PC-9 (cell line): ENCODE measurements at regions not wholly inside any gene's neighbourhood (a gene's known extent, or its start where the extent isn't known, plus 50 kb on each side); places are given as distances from the start of the nearest gene placed in this dataset.

Experiments used
- EZH2 ChIP-seq: fragments of 200-600 bp; sonication (generic); IDR thresholded peaks from 2 replicates; pipeline ENCODE4 v1.8.0; 2017; ENCODE audit warnings: antibody characterized with exemption, low read depth
- TF ChIP-seq, protein P1 (sequence below): fragments of 200-600 bp; sonication (generic); conservative IDR thresholded peaks from 2 replicates; pipeline ENCODE4 v1.6.1; 2017; ENCODE audit warnings: mixed run types, antibody characterized with exemption, mild to moderate bottlenecking, moderate library complexity

DNA sequence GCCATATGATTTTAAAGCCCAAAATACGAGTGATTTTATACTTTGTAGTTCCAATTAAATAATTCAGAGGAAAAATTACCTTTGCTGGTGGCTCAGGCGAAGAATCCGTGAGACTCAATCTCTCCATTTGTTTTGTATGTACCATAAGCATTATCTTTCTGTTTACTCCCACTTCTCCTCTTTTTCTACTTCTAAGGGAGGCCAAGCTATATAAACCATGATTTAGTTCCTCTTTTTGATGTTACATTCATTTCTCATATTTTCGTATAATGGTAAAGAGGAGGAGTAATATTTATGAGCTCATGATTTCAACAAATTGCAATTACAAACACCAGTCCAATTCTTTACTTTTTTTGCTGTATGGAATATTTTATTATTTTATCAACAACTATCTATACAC, 50.6 kb upstream of the TES start:
- TF ChIP-seq, protein P1, sequence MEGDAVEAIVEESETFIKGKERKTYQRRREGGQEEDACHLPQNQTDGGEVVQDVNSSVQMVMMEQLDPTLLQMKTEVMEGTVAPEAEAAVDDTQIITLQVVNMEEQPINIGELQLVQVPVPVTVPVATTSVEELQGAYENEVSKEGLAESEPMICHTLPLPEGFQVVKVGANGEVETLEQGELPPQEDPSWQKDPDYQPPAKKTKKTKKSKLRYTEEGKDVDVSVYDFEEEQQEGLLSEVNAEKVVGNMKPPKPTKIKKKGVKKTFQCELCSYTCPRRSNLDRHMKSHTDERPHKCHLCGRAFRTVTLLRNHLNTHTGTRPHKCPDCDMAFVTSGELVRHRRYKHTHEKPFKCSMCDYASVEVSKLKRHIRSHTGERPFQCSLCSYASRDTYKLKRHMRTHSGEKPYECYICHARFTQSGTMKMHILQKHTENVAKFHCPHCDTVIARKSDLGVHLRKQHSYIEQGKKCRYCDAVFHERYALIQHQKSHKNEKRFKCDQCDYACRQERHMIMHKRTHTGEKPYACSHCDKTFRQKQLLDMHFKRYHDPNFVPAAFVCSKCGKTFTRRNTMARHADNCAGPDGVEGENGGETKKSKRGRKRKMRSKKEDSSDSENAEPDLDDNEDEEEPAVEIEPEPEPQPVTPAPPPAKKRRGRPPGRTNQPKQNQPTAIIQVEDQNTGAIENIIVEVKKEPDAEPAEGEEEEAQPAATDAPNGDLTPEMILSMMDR, result no peak
- no peak for TF ChIP-seq EZH2
